ENCODE measurements at regions not wholly inside any gene's neighbourhood (a gene's known extent, or its start where the extent isn't known, plus 50 kb on each side); places are given as distances from the start of the nearest gene placed in this dataset.
"Not testable (repeated sequence)": the region's sequence is repeated elsewhere in the genome, so short reads cannot be mapped to it uniquely, and the experiment has no call there.

- no peak overlapping the region for H3K4me3 ChIP-seq (ENCODE audit: low read length)
- TF ChIP-seq CTCF (conservative IDR thresholded peaks at IDR 0.05; ENCODE audit: low read depth, low read length), result no peak
- no peak for DNase-seq (ENCODE audit: low read depth)
These were observed 464.5 kb upstream of the LRRC7 start for GRCh38 chr1:69103213-69103612.

GRCh38 chr1:69103705-69104385 lies 463.9 kb upstream of the LRRC7 start:
- no peak for DNase-seq (ENCODE audit: low read depth)
- H3K4me3 ChIP-seq (ENCODE audit: low read length), result no peak overlapping the region
- no peak for TF ChIP-seq CTCF (conservative IDR thresholded peaks at IDR 0.05; ENCODE audit: low read depth, low read length)

DNA sequence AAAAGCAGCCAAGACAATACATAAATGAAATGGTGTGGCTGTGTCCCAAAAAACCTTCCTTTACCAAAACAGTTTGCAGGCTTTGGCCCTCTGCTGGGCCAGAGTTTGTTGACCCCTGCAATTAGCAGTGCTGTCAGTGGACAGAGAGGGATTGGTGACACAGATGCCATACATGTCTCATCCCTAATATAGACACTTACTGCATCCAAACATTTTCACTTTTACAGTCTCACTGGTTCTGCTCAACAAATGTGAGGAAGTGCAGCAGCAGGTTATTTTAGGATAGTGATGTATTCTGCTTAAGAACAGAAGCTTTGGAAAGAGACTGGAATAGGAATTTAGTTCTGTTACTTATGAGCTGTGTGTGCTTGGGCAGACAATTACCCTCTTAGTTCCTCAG lies 462.8 kb upstream of the LRRC7 start:
- H3K4me3 ChIP-seq (ENCODE audit: low read length), result no peak overlapping the region
- TF ChIP-seq CTCF (conservative IDR thresholded peaks at IDR 0.05; ENCODE audit: low read depth, low read length), result no peak
- DNase-seq (ENCODE audit: low read depth), result no peak

DNA sequence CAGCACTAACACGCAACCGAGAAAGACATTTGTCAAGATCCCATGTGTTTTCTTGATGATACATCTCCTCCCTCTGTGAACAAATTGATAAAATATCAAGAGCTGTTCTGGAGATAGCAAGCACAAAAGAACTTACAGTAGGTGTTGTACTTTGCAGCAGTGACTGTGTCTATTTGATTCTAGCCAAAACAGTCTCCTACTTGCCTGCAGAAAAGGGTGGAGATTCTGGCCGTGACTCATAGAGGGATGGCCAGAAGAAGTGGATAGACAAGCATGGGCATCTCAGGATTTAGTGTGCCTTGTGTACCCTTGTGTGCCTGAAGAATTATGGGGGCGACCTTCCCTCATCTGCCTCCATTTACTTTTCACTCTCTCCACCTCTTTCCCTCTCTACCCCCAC lies 458.4 kb upstream of the LRRC7 start:
- DNase-seq (ENCODE audit: low read depth), result no peak
- no peak overlapping the region for H3K4me3 ChIP-seq (ENCODE audit: low read length)
- TF ChIP-seq CTCF (conservative IDR thresholded peaks at IDR 0.05; ENCODE audit: low read depth, low read length), result no peak

DNA sequence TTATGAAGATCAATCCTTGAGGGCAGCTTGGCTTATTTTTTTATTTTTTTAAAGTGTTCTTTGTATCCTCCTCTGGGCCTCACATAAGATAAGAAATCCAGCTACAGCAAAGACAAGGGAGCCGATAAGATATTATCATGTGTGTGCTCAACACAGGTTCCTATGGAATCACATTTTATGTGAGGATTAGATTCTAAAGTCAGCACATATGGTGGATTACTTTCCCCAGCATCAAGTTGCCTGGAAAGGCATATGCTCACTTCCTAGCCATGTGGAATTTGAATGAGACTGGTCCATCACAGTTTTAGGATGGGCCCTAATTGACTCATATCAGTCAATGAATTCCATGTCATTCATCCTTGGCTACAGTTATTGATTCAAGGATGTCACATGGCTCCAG lies 456.9 kb upstream of the LRRC7 start:
- no peak for DNase-seq (ENCODE audit: low read depth)
- TF ChIP-seq CTCF (conservative IDR thresholded peaks at IDR 0.05; ENCODE audit: low read depth, low read length), result no peak
- no peak overlapping the region for H3K4me3 ChIP-seq (ENCODE audit: low read length)

DNA sequence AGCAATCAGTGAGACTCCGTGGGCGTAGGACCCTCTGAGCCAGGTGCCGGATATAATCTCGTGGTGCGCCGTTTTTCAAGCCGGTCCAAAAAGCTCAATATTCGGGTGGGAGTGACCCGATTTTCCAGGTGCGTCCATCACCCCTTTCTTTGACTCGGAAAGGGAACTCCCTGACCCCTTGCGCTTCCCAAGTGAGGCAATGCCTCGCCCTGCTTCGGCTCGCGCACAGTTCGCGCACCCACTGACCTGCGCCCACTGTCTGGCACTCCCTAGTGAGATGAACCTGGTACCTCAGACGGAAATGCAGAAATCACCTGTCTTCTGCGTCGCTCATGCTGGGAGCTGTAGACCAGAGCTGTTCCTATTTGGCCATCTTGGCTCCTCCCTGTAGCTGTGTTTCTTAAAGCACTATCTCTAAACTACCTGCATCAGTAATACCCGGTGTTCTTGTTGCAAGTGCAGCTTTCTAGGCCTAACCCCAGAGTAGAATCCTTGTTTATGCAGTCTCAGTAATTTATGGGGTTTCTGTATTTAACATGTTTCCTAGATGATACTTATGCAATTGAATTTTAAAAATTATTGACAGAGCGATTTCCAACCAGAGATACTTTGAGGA lies 447.5 kb upstream of the LRRC7 start:
- not testable (repeated sequence) for H3K4me3 ChIP-seq (ENCODE audit: low read length); DNase-seq (ENCODE audit: low read depth)

DNA sequence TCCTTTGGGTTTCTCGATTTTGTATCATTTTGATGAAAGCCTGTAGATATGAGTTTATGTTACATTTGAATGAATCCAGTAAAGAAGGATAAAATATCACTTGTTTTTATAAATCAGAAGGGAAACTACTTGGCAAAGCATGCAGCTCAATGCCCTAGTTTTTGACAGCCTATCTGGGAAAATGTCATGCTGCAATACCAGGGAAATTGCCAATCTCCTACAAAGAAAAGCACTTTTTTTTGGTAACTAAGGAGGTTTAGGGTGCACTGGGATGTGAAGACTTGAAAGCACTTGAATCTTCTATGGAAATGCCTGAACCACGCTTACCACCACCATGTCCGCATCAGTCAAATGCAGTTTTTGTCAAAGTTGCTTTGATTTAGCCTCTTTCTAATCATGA lies 446.9 kb upstream of the LRRC7 start:
- DNase-seq (ENCODE audit: low read depth), result no peak
- TF ChIP-seq CTCF (conservative IDR thresholded peaks at IDR 0.05; ENCODE audit: low read depth, low read length), result no peak
- H3K4me3 ChIP-seq (ENCODE audit: low read length), result no peak overlapping the region

Data from retinal pigment epithelial cell (primary cell).